IMR-90 (cell line): ENCODE measurements at regions not wholly inside any gene's neighbourhood (a gene's known extent, or its start where the extent isn't known, plus 50 kb on each side); places are given as distances from the start of the nearest gene placed in this dataset.

Experiments
- ATAC-seq: fragments of 200-7000 bp; cut with Tn5 transposase; 2 replicates; pipeline ENCODE4 v1.9.1; 2020; ENCODE audit warnings: low read depth, mild to moderate bottlenecking, moderate library complexity
- BruUV-seq: library from RNA; stranded (reverse); fragments of 400-500 nt; replicated peaks from 2 replicates; lab custom pipeline; 2021; lab: Mats Ljungman, UMichigan
- CTCF ChIA-PET: fragments of 300-600 bp; formaldehyde crosslinking; extraction: SDS; loops from one replicate; lab custom pipeline; 2021; ENCODE audit warnings: antibody characterized with exemption; lab: Yijun Ruan, JAX
- POLR2A ChIA-PET: fragments of 300-600 bp; sonication (Branson Sonifier 250); formaldehyde crosslinking; loops from one replicate; lab custom pipeline; 2022; ENCODE audit warnings: antibody characterized with exemption; ENCODE audit not compliant: unreplicated experiment; lab: Charles Lee
- DNase-seq: peaks from one replicate; pipeline ENCODE4 v3.0.0; 2013
- H2AFZ ChIP-seq: replicated peaks from 2 replicates; pipeline ENCODE3; 2013; ENCODE audit warnings: low read length, mild to moderate bottlenecking; ENCODE audit not compliant: poor library complexity
- H2AK5ac ChIP-seq: 2 replicates; pipeline ENCODE4 v1.6.1; 2013; ENCODE audit warnings: low read depth, low read length, inconsistent platforms
- H2AK9ac ChIP-seq: replicated peaks from 2 replicates; pipeline ENCODE3; 2013; ENCODE audit warnings: mild to moderate bottlenecking, low read depth, low read length, moderate library complexity; ENCODE audit not compliant: poor library complexity
- H2BK120ac ChIP-seq: 2 replicates; pipeline ENCODE4 v1.6.1; 2013; ENCODE audit warnings: low read depth, low read length, inconsistent platforms
- H2BK15ac ChIP-seq: 3 replicates; pipeline ENCODE4 v1.6.1; 2013; ENCODE audit warnings: low read depth, low read length, inconsistent platforms
- H2BK20ac ChIP-seq: 2 replicates; pipeline ENCODE4 v1.6.1; 2013; ENCODE audit warnings: low read depth, mild to moderate bottlenecking, inconsistent platforms, low read length, moderate library complexity
- H2BK5ac ChIP-seq: 2 replicates; pipeline ENCODE4 v1.6.1; 2013; ENCODE audit warnings: mild to moderate bottlenecking, low read depth, low read length, inconsistent platforms; ENCODE audit not compliant: poor library complexity, severe bottlenecking
- H3K14ac ChIP-seq: replicated peaks from 2 replicates; pipeline ENCODE4 v1.6.1; 2013; ENCODE audit warnings: low read depth, low read length, inconsistent platforms
- H3K18ac ChIP-seq: 2 replicates; pipeline ENCODE4 v1.6.1; 2013; ENCODE audit warnings: low read depth, low read length, control low read depth
- H3K23ac ChIP-seq: 2 replicates; pipeline ENCODE4 v1.6.1; 2013; ENCODE audit warnings: low read depth, low read length, inconsistent platforms
- H3K27ac ChIP-seq: 2 replicates; pipeline ENCODE4 v1.5.1; 2013; ENCODE audit warnings: mild to moderate bottlenecking, control low read depth, low read length; ENCODE audit not compliant: insufficient read depth
- H3K27me3 ChIP-seq: 2 replicates; pipeline ENCODE4 v1.6.1; 2013; ENCODE audit warnings: low read length; ENCODE audit not compliant: control insufficient read depth, insufficient read depth
- H3K36me3 ChIP-seq: 2 replicates; pipeline ENCODE4 v1.6.1; 2013; ENCODE audit warnings: low read length, mixed read lengths; ENCODE audit not compliant: control insufficient read depth, insufficient read depth
- H3K4ac ChIP-seq: 2 replicates; pipeline ENCODE4 v1.6.1; 2013; ENCODE audit warnings: low read depth, low read length, inconsistent platforms
- H3K4me1 ChIP-seq: 2 replicates; pipeline ENCODE4 v1.6.1; 2013; ENCODE audit warnings: low read length, mixed read lengths; ENCODE audit not compliant: control insufficient read depth, insufficient read depth
- H3K4me2 ChIP-seq: 2 replicates; pipeline ENCODE4 v1.6.1; 2013; ENCODE audit warnings: low read depth, mild to moderate bottlenecking, control low read depth, low read length, moderate library complexity
- H3K4me3 ChIP-seq: 2 replicates; pipeline ENCODE4 v1.5.1; 2013; ENCODE audit warnings: low read depth, mild to moderate bottlenecking, control low read depth, low read length, moderate library complexity; ENCODE audit not compliant: insufficient read depth
- H3K56ac ChIP-seq: 2 replicates; pipeline ENCODE4 v1.6.1; 2013; ENCODE audit warnings: low read length, inconsistent platforms; ENCODE audit not compliant: insufficient read depth; ENCODE audit errors: extremely low read depth
- H3K79me1 ChIP-seq, 2 experiments: 2 replicates each; pipeline ENCODE4 v1.6.1; 2013; ENCODE audit warnings: low read length in 2 of 2, inconsistent platforms in 1 of 2, low read depth in 1 of 2
- H3K9ac ChIP-seq: 2 replicates; pipeline ENCODE4 v1.6.1; 2013; ENCODE audit warnings: low read depth, low read length, control low read depth
- H3K9me1 ChIP-seq: 2 replicates; pipeline ENCODE4 v1.6.1; 2013; ENCODE audit warnings: low read length, inconsistent platforms; ENCODE audit not compliant: insufficient read depth
- H3K9me3 ChIP-seq: 2 replicates; pipeline ENCODE4 v1.6.1; 2013; ENCODE audit warnings: low read length; ENCODE audit not compliant: control insufficient read depth, insufficient read depth
- H4K20me1 ChIP-seq: 2 replicates; pipeline ENCODE4 v1.6.1; 2013; ENCODE audit warnings: low read length, inconsistent platforms; ENCODE audit not compliant: insufficient read depth
- H4K5ac ChIP-seq: 2 replicates; pipeline ENCODE4 v1.6.1; 2013; ENCODE audit warnings: mild to moderate bottlenecking, low read depth, low read length, control low read depth
- H4K8ac ChIP-seq, 2 experiments: 2 replicates each; pipeline ENCODE4 v1.6.1; 2013; ENCODE audit warnings: low read depth in 2 of 2, low read length in 2 of 2, control low read depth in 1 of 2, inconsistent platforms in 1 of 2
- H4K91ac ChIP-seq: 2 replicates; pipeline ENCODE4 v1.6.1; 2013; ENCODE audit warnings: low read depth, low read length, inconsistent platforms; ENCODE audit not compliant: insufficient read depth
- BHLHE40 ChIP-seq: fragments of 150-350 bp; IDR thresholded peaks from 2 replicates; pipeline ENCODE4 v1.6.1; 2016; ENCODE audit warnings: mild to moderate bottlenecking, low read depth, low read length
- CEBPB ChIP-seq: IDR thresholded peaks from 2 replicates; pipeline ENCODE4 v1.6.1; 2012; ENCODE audit warnings: low read depth, low read length, improper control_type of control experiment
- CHD1 ChIP-seq: IDR thresholded peaks from 2 replicates; pipeline ENCODE4 v1.6.1; 2012; ENCODE audit warnings: low read depth, low read length, improper control_type of control experiment
- FOS ChIP-seq: fragments of 150-350 bp; IDR thresholded peaks from 2 replicates; pipeline ENCODE4 v1.6.1; 2016; ENCODE audit warnings: low read depth, low read length
- MAFK ChIP-seq: IDR thresholded peaks from 2 replicates; pipeline ENCODE4 v1.6.1; 2012; ENCODE audit warnings: low read depth, low read length, improper control_type of control experiment
- MAZ ChIP-seq: IDR thresholded peaks from 2 replicates; pipeline ENCODE4 v1.6.1; 2012; ENCODE audit warnings: low read depth, mild to moderate bottlenecking, low read length, improper control_type of control experiment, moderate library complexity, borderline replicate concordance
- MXI1 ChIP-seq: IDR thresholded peaks from 2 replicates; pipeline ENCODE4 v1.6.1; 2012; ENCODE audit warnings: low read depth, mild to moderate bottlenecking, low read length, moderate library complexity, borderline replicate concordance
- NFE2L2 ChIP-seq: fragments of 150-350 bp; IDR thresholded peaks from 2 replicates; pipeline ENCODE4 v1.6.1; 2016; ENCODE audit warnings: low read depth, mild to moderate bottlenecking, low read length
- POLR2A ChIP-seq: IDR thresholded peaks from 2 replicates; pipeline ENCODE4 v1.6.1; 2012; ENCODE audit warnings: mild to moderate bottlenecking, low read depth, low read length
- RAD21 ChIP-seq: IDR thresholded peaks from 2 replicates; pipeline ENCODE4 v1.6.1; 2012; ENCODE audit warnings: low read length, improper control_type of control experiment
- RFX5 ChIP-seq: IDR thresholded peaks from 2 replicates; pipeline ENCODE4 v1.8.0; 2012; ENCODE audit warnings: low read depth, mild to moderate bottlenecking, low read length, moderate library complexity
- WGBS, 2 experiments: methylation state at CpG; one replicate each; pipeline versions ENCODE4 v1.1.5 to v1.1.7; 2013; ENCODE audit warnings: missing lambda C conversion rate in 2 of 2; ENCODE audit not compliant: insufficient read length in 1 of 2; ENCODE audit errors: extremely low coverage in 2 of 2; 5-methylcytosine and 5-hydroxymethylcytosine counted together
- dilution Hi-C: fragments of 300-500 bp; cut with HindIII; formaldehyde crosslinking; loops from one replicate; pipeline ENCODE4 v1.14.3; 2018; ENCODE audit warnings: low sequenced_read_pairs; ENCODE audit not compliant: unreplicated experiment
- in situ Hi-C: fragments of 300-500 bp; cut with MboI; formaldehyde crosslinking; loops from 3 replicates; pipeline ENCODE4 v1.14.3; 2019; ENCODE audit warnings: low sequenced_read_pairs, inconsistent platforms, mixed read lengths
- intact Hi-C: fragments of 100-400 bp; cut with micrococcal nuclease; formaldehyde crosslinking; loops from 2 replicates; pipeline ENCODE4 v1.10.0; 2022
- TF ChIP-seq, protein P1 (sequence below): conservative IDR thresholded peaks from 2 replicates; pipeline ENCODE4 v1.5.1; 2012; ENCODE audit warnings: mild to moderate bottlenecking, low read depth, low read length, improper control_type of control experiment
- TF ChIP-seq, protein P2 (sequence below): fragments of 150-350 bp; IDR thresholded peaks from 2 replicates; pipeline ENCODE4 v1.6.1; 2016; ENCODE audit warnings: low read depth, mild to moderate bottlenecking, low read length, moderate library complexity, borderline replicate concordance
- TF ChIP-seq, protein P3 (sequence below): fragments of 150-350 bp; IDR thresholded peaks from 2 replicates; pipeline ENCODE4 v1.6.1; 2017; ENCODE audit warnings: mild to moderate bottlenecking, antibody characterized with exemption, low read length, low read depth

DNA sequence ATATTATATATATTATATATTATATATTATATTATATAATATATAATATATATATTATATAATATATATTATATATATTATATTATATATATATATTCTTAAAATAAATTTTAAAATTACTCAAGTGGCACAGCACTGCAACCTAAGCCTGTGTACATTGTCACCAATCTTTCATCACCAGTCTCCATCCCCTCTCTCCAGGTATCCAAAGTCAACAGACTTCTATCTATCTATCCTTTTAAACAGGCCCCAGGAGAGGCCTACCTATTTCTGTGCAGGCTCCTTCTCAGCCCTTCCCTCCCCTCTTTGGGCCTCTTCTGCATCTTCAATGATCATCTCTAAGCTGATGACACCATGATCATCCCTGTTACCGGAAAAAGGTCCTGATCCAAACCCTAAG, 111.7 kb downstream of the RHOU start:
- in situ Hi-C loops, result no loop called here
- ATAC-seq (no peak), DNase-seq (no peak)
- no TSS peak for BruUV-seq
- no peak overlapping the region for H4K8ac ChIP-seq
- H3K14ac ChIP-seq, result no peak overlapping the region
- no peak overlapping the region for H4K91ac ChIP-seq
- H3K4me1 ChIP-seq, result peaks cover 9% of the 10 kb centered on the region; the same call in 1 of the 2 replicates
- no peak overlapping the region for H2BK15ac ChIP-seq
- H3K36me3 ChIP-seq, result no peaks in the 10 kb centered on the region
- H3K4me2 ChIP-seq, result no peak overlapping the region
- no peak overlapping the region for H3K4me3 ChIP-seq
- no peak overlapping the region for H2AFZ ChIP-seq
- no peak overlapping the region for H3K9ac ChIP-seq
- WGBS, 2 experiments, result no CpG with 5 or more reads among the region's 1 CpG
- no peak overlapping the region for H2BK120ac ChIP-seq
- H3K18ac ChIP-seq, result no peak overlapping the region
- no peak for TF ChIP-seq MAZ
- no peak for TF ChIP-seq POLR2A
- TF ChIP-seq RAD21, result no peak
- no peak for TF ChIP-seq FOS
- no peak for TF ChIP-seq MAFK
- no peak for TF ChIP-seq CEBPB
- TF ChIP-seq, protein P1, sequence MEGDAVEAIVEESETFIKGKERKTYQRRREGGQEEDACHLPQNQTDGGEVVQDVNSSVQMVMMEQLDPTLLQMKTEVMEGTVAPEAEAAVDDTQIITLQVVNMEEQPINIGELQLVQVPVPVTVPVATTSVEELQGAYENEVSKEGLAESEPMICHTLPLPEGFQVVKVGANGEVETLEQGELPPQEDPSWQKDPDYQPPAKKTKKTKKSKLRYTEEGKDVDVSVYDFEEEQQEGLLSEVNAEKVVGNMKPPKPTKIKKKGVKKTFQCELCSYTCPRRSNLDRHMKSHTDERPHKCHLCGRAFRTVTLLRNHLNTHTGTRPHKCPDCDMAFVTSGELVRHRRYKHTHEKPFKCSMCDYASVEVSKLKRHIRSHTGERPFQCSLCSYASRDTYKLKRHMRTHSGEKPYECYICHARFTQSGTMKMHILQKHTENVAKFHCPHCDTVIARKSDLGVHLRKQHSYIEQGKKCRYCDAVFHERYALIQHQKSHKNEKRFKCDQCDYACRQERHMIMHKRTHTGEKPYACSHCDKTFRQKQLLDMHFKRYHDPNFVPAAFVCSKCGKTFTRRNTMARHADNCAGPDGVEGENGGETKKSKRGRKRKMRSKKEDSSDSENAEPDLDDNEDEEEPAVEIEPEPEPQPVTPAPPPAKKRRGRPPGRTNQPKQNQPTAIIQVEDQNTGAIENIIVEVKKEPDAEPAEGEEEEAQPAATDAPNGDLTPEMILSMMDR, result no peak
- no peak for TF ChIP-seq MXI1
- no peak for TF ChIP-seq BHLHE40
- TF ChIP-seq CHD1, result no peak
- TF ChIP-seq, protein P2, sequence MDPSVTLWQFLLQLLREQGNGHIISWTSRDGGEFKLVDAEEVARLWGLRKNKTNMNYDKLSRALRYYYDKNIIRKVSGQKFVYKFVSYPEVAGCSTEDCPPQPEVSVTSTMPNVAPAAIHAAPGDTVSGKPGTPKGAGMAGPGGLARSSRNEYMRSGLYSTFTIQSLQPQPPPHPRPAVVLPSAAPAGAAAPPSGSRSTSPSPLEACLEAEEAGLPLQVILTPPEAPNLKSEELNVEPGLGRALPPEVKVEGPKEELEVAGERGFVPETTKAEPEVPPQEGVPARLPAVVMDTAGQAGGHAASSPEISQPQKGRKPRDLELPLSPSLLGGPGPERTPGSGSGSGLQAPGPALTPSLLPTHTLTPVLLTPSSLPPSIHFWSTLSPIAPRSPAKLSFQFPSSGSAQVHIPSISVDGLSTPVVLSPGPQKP, result no peak
- no peak for TF ChIP-seq NFE2L2
- TF ChIP-seq, protein P3, sequence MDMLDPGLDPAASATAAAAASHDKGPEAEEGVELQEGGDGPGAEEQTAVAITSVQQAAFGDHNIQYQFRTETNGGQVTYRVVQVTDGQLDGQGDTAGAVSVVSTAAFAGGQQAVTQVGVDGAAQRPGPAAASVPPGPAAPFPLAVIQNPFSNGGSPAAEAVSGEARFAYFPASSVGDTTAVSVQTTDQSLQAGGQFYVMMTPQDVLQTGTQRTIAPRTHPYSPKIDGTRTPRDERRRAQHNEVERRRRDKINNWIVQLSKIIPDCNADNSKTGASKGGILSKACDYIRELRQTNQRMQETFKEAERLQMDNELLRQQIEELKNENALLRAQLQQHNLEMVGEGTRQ, result no peak
- no peak for TF ChIP-seq RFX5
- H2BK5ac ChIP-seq, result no peak overlapping the region
- H3K23ac ChIP-seq, result no peak overlapping the region
- no peak overlapping the region for H2BK20ac ChIP-seq
- no peak overlapping the region for H4K5ac ChIP-seq
- H4K20me1 ChIP-seq, result no peaks in the 10 kb centered on the region
- no peak overlapping the region for H2AK5ac ChIP-seq
- ChIA-PET CTCF (no interaction called here), POLR2A (no interaction called here)
- no peak overlapping the region for H2AK9ac ChIP-seq
- no peak overlapping the region for H3K56ac ChIP-seq
- 0 out of 2 replicates have a peak, but pooled peaks cover 3% of the 10 kb centered on the region for H3K9me1 ChIP-seq
- dilution Hi-C loops, result no loop called here
- intact Hi-C loops, result no loop called here
- no peak overlapping the region for H3K27ac ChIP-seq
- H3K79me1 ChIP-seq, result no peaks in the 10 kb centered on the region
- H3K9me3 ChIP-seq, result 0 out of 2 replicates have a peak, but pooled peaks cover 3% of the 10 kb centered on the region
- H3K4ac ChIP-seq, result no peak overlapping the region
- H3K27me3 ChIP-seq, result no peaks in the 10 kb centered on the region
